NCI-H1105 (cell line): ENCODE measurements at regions not wholly inside any gene's neighbourhood (a gene's known extent, or its start where the extent isn't known, plus 50 kb on each side); places are given as distances from the start of the nearest gene placed in this dataset.
"Not testable (repeated sequence)": the region's sequence is repeated elsewhere in the genome, so short reads cannot be mapped to it uniquely, and the experiment has no call there.

Source experiments
- DNase-seq: peaks from one replicate; lab custom pipeline; 2025; lab: John Stamatoyannopoulos, UW

- DNase-seq, result no peak
These were observed 175.1 kb upstream of the S1PR3 start for GRCh38 chr9:88816141-88816540.

GRCh38 chr9:88816591-88816990 is 174.7 kb upstream of the S1PR3 start:
- no peak for DNase-seq

GRCh38 chr9:88817628-88818027 is 173.6 kb upstream of the S1PR3 start:
- DNase-seq, result no peak

GRCh38 chr9:88818495-88819201 is 172.6 kb upstream of the S1PR3 start:
- no peak for DNase-seq

GRCh38 chr9:88819476-88819875 is 171.8 kb upstream of the S1PR3 start:
- DNase-seq, result no peak

GRCh38 chr9:88820055-88820454 is 171.2 kb upstream of the S1PR3 start:
- no peak for DNase-seq

- DNase-seq, result no peak
These were observed 170.1 kb upstream of the S1PR3 start for GRCh38 chr9:88821033-88821745.

- DNase-seq, result no peak
These were observed 169.5 kb upstream of the S1PR3 start for GRCh38 chr9:88821746-88822106.

- no peak for DNase-seq
These were observed 166.6 kb upstream of the S1PR3 start for GRCh38 chr9:88824711-88825110.

- DNase-seq, result no peak
These were observed 165.1 kb upstream of the S1PR3 start for GRCh38 chr9:88826181-88826580.

GRCh38 chr9:88826771-88827181 is 164.5 kb upstream of the S1PR3 start:
- DNase-seq, result no peak

GRCh38 chr9:88828018-88828417 is 163.2 kb upstream of the S1PR3 start:
- DNase-seq, result no peak

GRCh38 chr9:88828492-88828974 is 162.7 kb upstream of the S1PR3 start:
- no peak for DNase-seq

- DNase-seq, result no peak
These were observed 162.0 kb upstream of the S1PR3 start for GRCh38 chr9:88829276-88829675.

- DNase-seq, result no peak
These were observed 159.4 kb upstream of the S1PR3 start for GRCh38 chr9:88831713-88832407.

- no peak for DNase-seq
These were observed 157.3 kb upstream of the S1PR3 start for GRCh38 chr9:88833946-88834345.

- DNase-seq, result no peak
These were observed 156.2 kb upstream of the S1PR3 start for GRCh38 chr9:88835038-88835466.

- no peak for DNase-seq
These were observed 155.5 kb upstream of the S1PR3 start for GRCh38 chr9:88835772-88836171.

- DNase-seq, result no peak
These were observed 153.5 kb upstream of the S1PR3 start for GRCh38 chr9:88837731-88838130.

- DNase-seq, result not testable (repeated sequence)
These were observed 141.4 kb upstream of the S1PR3 start for GRCh38 chr9:88849878-88850277.

- DNase-seq, result no peak
These were observed 138.5 kb upstream of the S1PR3 start for GRCh38 chr9:88852794-88853193.

GRCh38 chr9:88870627-88871026 is 120.6 kb upstream of the S1PR3 start:
- DNase-seq, result no peak

GRCh38 chr9:88871669-88872068 is 119.6 kb upstream of the S1PR3 start:
- no peak for DNase-seq
